ENCODE measurements at regions not wholly inside any gene's neighbourhood (a gene's known extent, or its start where the extent isn't known, plus 50 kb on each side); places are given as distances from the start of the nearest gene placed in this dataset.

DNA sequence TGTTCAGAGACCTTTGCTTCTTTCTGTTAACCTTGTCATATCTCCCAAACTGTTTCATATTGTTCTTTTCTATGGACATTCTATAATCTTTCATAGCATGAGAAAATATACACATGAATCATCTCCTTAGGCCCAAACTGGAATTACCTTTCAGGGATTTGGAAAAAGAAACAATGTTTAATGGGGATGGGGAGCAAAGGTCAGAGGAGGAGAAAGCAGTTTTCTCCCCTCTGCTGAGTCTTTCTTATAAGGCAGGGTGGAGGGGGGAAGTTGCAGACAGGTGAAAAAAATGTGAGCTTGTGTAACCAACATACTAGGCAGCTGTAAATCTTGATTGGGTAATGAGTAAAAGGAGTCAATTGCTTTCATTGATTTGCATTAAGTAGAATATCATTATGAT is 164.1 kb downstream of the BRINP2 start:
- TF ChIP-seq, protein P1, sequence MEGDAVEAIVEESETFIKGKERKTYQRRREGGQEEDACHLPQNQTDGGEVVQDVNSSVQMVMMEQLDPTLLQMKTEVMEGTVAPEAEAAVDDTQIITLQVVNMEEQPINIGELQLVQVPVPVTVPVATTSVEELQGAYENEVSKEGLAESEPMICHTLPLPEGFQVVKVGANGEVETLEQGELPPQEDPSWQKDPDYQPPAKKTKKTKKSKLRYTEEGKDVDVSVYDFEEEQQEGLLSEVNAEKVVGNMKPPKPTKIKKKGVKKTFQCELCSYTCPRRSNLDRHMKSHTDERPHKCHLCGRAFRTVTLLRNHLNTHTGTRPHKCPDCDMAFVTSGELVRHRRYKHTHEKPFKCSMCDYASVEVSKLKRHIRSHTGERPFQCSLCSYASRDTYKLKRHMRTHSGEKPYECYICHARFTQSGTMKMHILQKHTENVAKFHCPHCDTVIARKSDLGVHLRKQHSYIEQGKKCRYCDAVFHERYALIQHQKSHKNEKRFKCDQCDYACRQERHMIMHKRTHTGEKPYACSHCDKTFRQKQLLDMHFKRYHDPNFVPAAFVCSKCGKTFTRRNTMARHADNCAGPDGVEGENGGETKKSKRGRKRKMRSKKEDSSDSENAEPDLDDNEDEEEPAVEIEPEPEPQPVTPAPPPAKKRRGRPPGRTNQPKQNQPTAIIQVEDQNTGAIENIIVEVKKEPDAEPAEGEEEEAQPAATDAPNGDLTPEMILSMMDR (IDR thresholded peaks at IDR 0.05): no peak
- TF ChIP-seq POLR2A (IDR thresholded peaks at IDR 0.05) (no peak), EP300 (IDR thresholded peaks at IDR 0.05) (no peak), POLR2AphosphoS5 (IDR thresholded peaks at IDR 0.05) (no peak)
